ENCODE measurements at regions not wholly inside any gene's neighbourhood (a gene's known extent, or its start where the extent isn't known, plus 50 kb on each side); places are given as distances from the start of the nearest gene placed in this dataset.

- TF ChIP-seq CTCF (conservative IDR thresholded peaks at IDR 0.05; ENCODE audit: low read depth in 2 of 2) (no peak), STAT1 (IDR thresholded peaks at IDR 0.05; ENCODE audit: unreplicated experiment) (no peak), ZNF114 (CRISPR knock-in tag; IDR thresholded peaks at IDR 0.05) (no peak), ETS1 (IDR thresholded peaks at IDR 0.05) (no peak), EZH2phosphoT487 (IDR thresholded peaks at IDR 0.05; ENCODE audit: unreplicated experiment) (no peak), JUNB (IDR thresholded peaks at IDR 0.05; ENCODE audit: unreplicated experiment) (no peak), NANOG (IDR thresholded peaks at IDR 0.05; ENCODE audit: borderline replicate concordance) (no peak), ZNF331 (CRISPR knock-in tag; IDR thresholded peaks at IDR 0.05; ENCODE audit: low read depth) (no peak)
Observed at GRCh38 chr3:168336276-168336675, 240.6 kb upstream of the GOLIM4 start (continued).

- Histone ChIP-seq H3K79me2 (replicated peaks; ENCODE audit: insufficient read depth) (no peaks in the 10 kb centered on the region), H3K4me1 (ENCODE audit: insufficient read depth) (no peaks in the 10 kb centered on the region), H3K27ac (ENCODE audit: low read depth) (no peak overlapping the region), H3K9me2 (ENCODE audit: insufficient read depth) (no peaks in the 10 kb centered on the region), H4K20me1 (replicated peaks; ENCODE audit: insufficient read depth) (no peaks in the 10 kb centered on the region), H3K4me3 (no peak overlapping the region), H3F3A (replicated peaks; ENCODE audit: low read depth) (no peaks in the 10 kb centered on the region), H3K4me2 (no peak overlapping the region), H3K36me3 (ENCODE audit: insufficient read depth) (no peaks in the 10 kb centered on the region), H2AFZ (no peak overlapping the region), H3K27me3 (ENCODE audit: insufficient read depth) (no peaks in the 10 kb centered on the region)
- H3K36me3 Mint-ChIP-seq (ENCODE audit: low read depth): no peaks in the 10 kb centered on the region
- no peak overlapping the region for H3K4me3 Mint-ChIP-seq
- no peaks in the 10 kb centered on the region for H3K9me3 Mint-ChIP-seq
- no peaks in the 10 kb centered on the region for H3K27me3 Mint-ChIP-seq (ENCODE audit: insufficient read depth, low read depth, poor library complexity)
- peaks cover 13% of the 10 kb centered on the region for H3K4me1 Mint-ChIP-seq
- no peak overlapping the region for H3K27ac Mint-ChIP-seq
- no peak for DNase-seq (ENCODE audit: low spot score)
- no peak for ATAC-seq
- TF ChIP-seq ZNF114 (CRISPR knock-in tag; IDR thresholded peaks at IDR 0.05): no peak
- TF ChIP-seq ZNF462 (CRISPR knock-in tag; IDR thresholded peaks at IDR 0.05): no peak
- TF ChIP-seq JUNB (IDR thresholded peaks at IDR 0.05; ENCODE audit: unreplicated experiment): no peak
- TF ChIP-seq POLR2AphosphoS5 (IDR thresholded peaks at IDR 0.05; ENCODE audit: low read depth): no peak
- TF ChIP-seq STAT1 (IDR thresholded peaks at IDR 0.05; ENCODE audit: unreplicated experiment): no peak
- no peak for TF ChIP-seq EZH2 (IDR thresholded peaks at IDR 0.05; ENCODE audit: low read depth, unreplicated experiment)
- TF ChIP-seq EZH2phosphoT487 (IDR thresholded peaks at IDR 0.05; ENCODE audit: unreplicated experiment): no peak
- no peak for TF ChIP-seq CREB1 (CRISPR knock-in tag; IDR thresholded peaks at IDR 0.05; ENCODE audit: low read depth)
- no peak for TF ChIP-seq REST (IDR thresholded peaks at IDR 0.05; ENCODE audit: unreplicated experiment)
Observed at GRCh38 chr3:168333410-168333935, 237.7 kb upstream of the GOLIM4 start.

All from GM23338 (cell line).